NB4 (cell line): ENCODE measurements at regions not wholly inside any gene's neighbourhood (a gene's known extent, or its start where the extent isn't known, plus 50 kb on each side); places are given as distances from the start of the nearest gene placed in this dataset.

Source experiments
- DNase-seq: peaks from one replicate; pipeline ENCODE4 v3.0.0; 2010; ENCODE audit warnings: low read depth
- H3K4me3 ChIP-seq: one replicate; pipeline ENCODE4 v1.5.1; 2011; ENCODE audit warnings: mild to moderate bottlenecking, low read depth, low read length, moderate library complexity
- CTCF ChIP-seq: IDR thresholded peaks from one replicate; pipeline ENCODE4 v1.5.1; 2012; ENCODE audit warnings: low read depth, low read length
- MYC ChIP-seq: IDR thresholded peaks from 2 replicates; pipeline ENCODE4 v1.6.1; 2011; ENCODE audit warnings: low read depth, low read length
- POLR2A ChIP-seq: IDR thresholded peaks from 2 replicates; pipeline ENCODE4 v1.6.1; 2011; ENCODE audit warnings: mild to moderate bottlenecking; ENCODE audit not compliant: insufficient read length; ENCODE audit errors: extremely low read depth
- TF ChIP-seq, protein P1 (sequence below): IDR thresholded peaks from 2 replicates; pipeline ENCODE4 v1.6.1; 2011; ENCODE audit warnings: low read depth, low read length

- no peak for TF ChIP-seq POLR2A
- no peak for TF ChIP-seq MYC
- no peak for TF ChIP-seq CTCF
- TF ChIP-seq, protein P1, sequence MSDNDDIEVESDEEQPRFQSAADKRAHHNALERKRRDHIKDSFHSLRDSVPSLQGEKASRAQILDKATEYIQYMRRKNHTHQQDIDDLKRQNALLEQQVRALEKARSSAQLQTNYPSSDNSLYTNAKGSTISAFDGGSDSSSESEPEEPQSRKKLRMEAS = no peak
- H3K4me3 ChIP-seq = no peak overlapping the region
- DNase-seq = no peak
Measured at GRCh38 chr1:4345094-4345493, 309.3 kb upstream of the AJAP1 start.

DNA sequence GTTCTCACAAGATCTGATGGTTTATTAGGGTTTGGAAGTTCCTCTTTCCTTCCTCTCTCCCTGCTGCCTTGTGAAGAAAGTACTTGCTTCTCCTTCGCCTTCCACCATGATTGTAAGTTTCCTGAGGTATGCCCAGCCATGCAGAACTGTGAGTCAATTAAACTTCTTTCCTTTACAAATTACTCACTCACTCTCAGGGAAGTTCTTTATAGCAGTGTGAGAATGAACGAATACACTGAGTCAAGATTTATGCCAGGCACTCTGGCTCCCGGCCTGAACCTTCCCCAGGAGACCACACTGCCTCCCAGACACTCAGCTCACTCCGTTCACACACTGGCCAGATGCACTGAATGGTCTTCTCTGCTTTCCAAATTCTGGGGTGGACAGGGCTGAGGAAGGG lies 308.3 kb upstream of the AJAP1 start:
- no peak overlapping the region for H3K4me3 ChIP-seq
- TF ChIP-seq POLR2A (no peak), MYC (no peak), CTCF (no peak)
- TF ChIP-seq, protein P1 = no peak
- DNase-seq = no peak

GRCh38 chr1:4351453-4351852 lies 303.0 kb upstream of the AJAP1 start:
- TF ChIP-seq POLR2A (no peak), MYC (no peak), CTCF (no peak)
- TF ChIP-seq, protein P1 = no peak
- DNase-seq = no peak
- no peak overlapping the region for H3K4me3 ChIP-seq

- TF ChIP-seq POLR2A = no peak
- TF ChIP-seq MYC = no peak
- TF ChIP-seq, protein P1 = no peak
- TF ChIP-seq CTCF = no peak
- no peak overlapping the region for H3K4me3 ChIP-seq
- DNase-seq = no peak
Measured at GRCh38 chr1:4353090-4353856, 301.1 kb upstream of the AJAP1 start.

DNA sequence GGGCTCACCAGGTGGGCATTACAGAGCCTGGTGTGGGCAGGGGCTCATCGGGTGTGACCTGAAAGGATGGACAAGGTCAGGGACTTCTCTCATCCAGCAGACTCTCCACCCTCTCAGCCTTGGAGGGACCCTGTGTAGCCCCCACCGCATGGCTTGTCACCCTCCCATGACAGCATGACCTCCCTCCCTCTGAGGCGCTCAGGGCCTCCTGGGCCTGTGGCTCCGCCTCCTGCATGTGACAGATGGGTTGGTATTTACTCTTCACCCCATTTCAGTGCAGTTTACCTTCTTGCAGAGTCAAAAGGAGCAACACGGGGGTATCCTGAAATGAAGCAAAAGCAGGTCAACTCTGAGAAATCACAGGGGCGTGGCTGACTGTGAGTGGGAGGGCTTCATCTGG lies 298.6 kb upstream of the AJAP1 start:
- no peak for DNase-seq
- TF ChIP-seq POLR2A (no peak), MYC (no peak), CTCF (no peak)
- TF ChIP-seq, protein P1 = no peak
- H3K4me3 ChIP-seq = no peak overlapping the region
